ENCODE measurements at regions not wholly inside any gene's neighbourhood (a gene's known extent, or its start where the extent isn't known, plus 50 kb on each side); places are given as distances from the start of the nearest gene placed in this dataset.

- H3K4me1 ChIP-seq: peaks cover 0 to 16% (median 2%) of the 10 kb centered on the region in 3 donors
- no peaks in the 10 kb centered on the region for H3K27me3 ChIP-seq
- intact Hi-C loops (cut with DNase I): no loop called here
- 72 to 80% methylated on average over 4 of the region's 4 CpGs for WGBS, 2 donors
- no peak overlapping the region for H3K4me3 ChIP-seq
- no peaks in the 10 kb centered on the region for H3K36me3 ChIP-seq
- TF ChIP-seq POLR2A (IDR thresholded peaks at IDR 0.05): no peak
- no peak for TF ChIP-seq CTCF (IDR thresholded peaks at IDR 0.05)
- H3K9me3 ChIP-seq: no peaks in the 10 kb centered on the region
- peak overlapping the region in 2 of 4 donors; percentile 62 to 65 for H3K27ac ChIP-seq
- no peak for DNase-seq
Observed at GRCh38 chr1:59178339-59179187, 118.3 kb upstream of the FGGY start.

- Histone ChIP-seq H3K27me3 (no peaks in the 10 kb centered on the region), H3K36me3 (no peaks in the 10 kb centered on the region), H3K4me1 (peaks cover 0 to 16% (median 2%) of the 10 kb centered on the region in 3 donors), H3K4me3 (no peak overlapping the region), H3K9me3 (no peaks in the 10 kb centered on the region), H3K27ac (peak overlapping the region in 3 of 4 donors; percentile 13 to 65 (median 63))
- no peak for DNase-seq
- WGBS, 2 donors: 38 to 39% methylated on average over 1 of the region's 1 CpG
- intact Hi-C loops (cut with DNase I): no loop called here
- no peak for TF ChIP-seq CTCF (IDR thresholded peaks at IDR 0.05)
- no peak for TF ChIP-seq POLR2A (IDR thresholded peaks at IDR 0.05)
Observed at GRCh38 chr1:59179673-59180072, 117.2 kb upstream of the FGGY start.

- intact Hi-C loops (cut with DNase I): no loop called here
- TF ChIP-seq POLR2A (IDR thresholded peaks at IDR 0.05) (no peak), CTCF (IDR thresholded peaks at IDR 0.05) (no peak)
- peak overlapping the region in 3 of 4 donors; percentile 11 to 65 (median 63) for H3K27ac ChIP-seq
- DNase-seq: no peak
- H3K27me3 ChIP-seq: no peaks in the 10 kb centered on the region
- no peaks in the 10 kb centered on the region for H3K9me3 ChIP-seq
- WGBS, 2 donors: 48 to 49% methylated on average over 2 of the region's 2 CpGs
- H3K4me1 ChIP-seq: peaks cover 0 to 16% (median 2%) of the 10 kb centered on the region in 3 donors
- H3K36me3 ChIP-seq: no peaks in the 10 kb centered on the region
- H3K4me3 ChIP-seq: no peak overlapping the region
Observed at GRCh38 chr1:59180735-59181134, 116.2 kb upstream of the FGGY start.

- Histone ChIP-seq H3K9me3 (no peaks in the 10 kb centered on the region), H3K36me3 (no peaks in the 10 kb centered on the region), H3K4me1 (peaks cover 0 to 16% (median 2%) of the 10 kb centered on the region in 3 donors), H3K27me3 (no peaks in the 10 kb centered on the region), H3K27ac (no peak overlapping the region), H3K4me3 (no peak overlapping the region)
- intact Hi-C loops (cut with DNase I): no loop called here
- 71 to 72% methylated on average over 3 of the region's 3 CpGs for WGBS, 2 donors
- no peak for DNase-seq
- TF ChIP-seq CTCF (IDR thresholded peaks at IDR 0.05) (no peak), POLR2A (IDR thresholded peaks at IDR 0.05) (no peak)
Observed at GRCh38 chr1:59183749-59184317, 113.1 kb upstream of the FGGY start.

GRCh38 chr1:59184365-59184905 is 112.5 kb upstream of the FGGY start:
- no peaks in the 10 kb centered on the region for H3K9me3 ChIP-seq
- peaks cover 0 to 12% (median 2%) of the 10 kb centered on the region in 3 donors for H3K4me1 ChIP-seq
- H3K27ac ChIP-seq: no peak overlapping the region
- H3K36me3 ChIP-seq: no peaks in the 10 kb centered on the region
- intact Hi-C loops (cut with DNase I): no loop called here
- H3K4me3 ChIP-seq: no peak overlapping the region
- 81 to 89% methylated on average over 4 to 5 of the region's 5 CpGs for WGBS, 2 donors
- H3K27me3 ChIP-seq: no peaks in the 10 kb centered on the region
- no peak for TF ChIP-seq POLR2A (IDR thresholded peaks at IDR 0.05)
- DNase-seq: no peak
